ENCODE measurements at regions not wholly inside any gene's neighbourhood (a gene's known extent, or its start where the extent isn't known, plus 50 kb on each side); places are given as distances from the start of the nearest gene placed in this dataset.

DNA sequence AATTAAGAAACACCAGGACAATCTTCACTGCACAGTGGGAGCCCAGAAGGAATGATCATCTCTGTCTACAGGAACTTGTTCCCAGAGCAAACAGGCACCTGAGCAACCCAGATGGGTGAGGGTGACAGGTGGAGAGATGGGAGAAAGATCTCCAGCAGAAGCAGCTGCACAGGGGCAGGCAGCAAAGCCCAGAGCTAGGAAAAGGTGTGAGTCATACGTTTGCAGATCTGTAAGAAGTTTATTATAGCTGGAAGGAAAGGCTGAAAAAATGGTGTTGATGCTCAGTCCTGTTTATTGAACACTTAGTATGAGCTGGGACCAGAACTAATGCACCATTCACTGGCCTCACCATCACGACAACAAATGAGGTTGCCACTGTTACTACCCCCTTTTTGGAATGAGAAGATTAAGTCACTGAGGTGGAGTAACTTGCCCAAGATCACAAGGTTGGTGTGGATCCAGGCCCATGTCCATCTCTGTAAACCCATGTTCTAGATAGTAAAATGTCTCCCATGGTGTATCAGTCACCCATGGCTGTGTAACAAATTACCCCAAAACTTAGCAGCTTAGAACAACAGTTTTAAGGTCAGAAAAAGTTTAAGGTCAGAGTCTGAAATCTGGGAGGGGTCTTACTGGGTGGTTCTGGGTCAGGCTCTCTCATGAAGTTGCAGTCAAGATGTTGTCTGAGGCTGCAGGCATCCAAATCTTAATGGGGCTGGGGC is 506.9 kb downstream of the RPS24 start:
- no peak for DNase-seq (ENCODE audit: low read depth, low spot score)

- no peak for DNase-seq (ENCODE audit: low read depth, low spot score)
Observed at GRCh38 chr10:78541481-78542140, 507.9 kb downstream of the RPS24 start.

GRCh38 chr10:78542141-78542489 is 508.5 kb downstream of the RPS24 start:
- no peak for DNase-seq (ENCODE audit: low read depth, low spot score)

DNA sequence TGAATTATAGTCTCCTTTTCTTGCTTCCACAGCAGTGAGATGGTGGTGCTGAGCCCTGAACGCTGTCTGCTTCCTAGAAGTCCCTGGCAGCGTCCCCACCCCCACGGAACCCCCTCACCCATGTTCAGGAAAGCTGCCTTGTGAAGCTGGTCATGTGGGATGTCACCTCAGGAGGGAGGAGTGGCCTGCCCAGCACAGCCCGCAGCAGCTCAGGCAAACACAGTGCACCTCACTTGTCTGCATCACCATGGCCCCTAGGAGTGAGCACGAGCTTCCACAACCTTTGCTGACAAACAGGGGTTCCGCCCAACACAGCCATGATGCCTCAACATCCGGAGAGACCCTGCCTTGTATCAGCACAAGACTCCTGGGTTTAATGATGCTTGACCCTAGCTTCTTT is 508.9 kb downstream of the RPS24 start:
- DNase-seq (ENCODE audit: low read depth, low spot score) = no peak

- no peak for DNase-seq (ENCODE audit: low read depth, low spot score)
Observed at GRCh38 chr10:78543031-78543748, 509.5 kb downstream of the RPS24 start.

GRCh38 chr10:78543749-78544362 is 510.2 kb downstream of the RPS24 start:
- DNase-seq (ENCODE audit: low read depth, low spot score) = no peak

GRCh38 chr10:78544423-78545090 is 510.9 kb downstream of the RPS24 start:
- no peak for DNase-seq (ENCODE audit: low read depth, low spot score)

- no peak for DNase-seq (ENCODE audit: low read depth, low spot score)
Observed at GRCh38 chr10:78545756-78546155, 512.1 kb downstream of the RPS24 start.

DNA sequence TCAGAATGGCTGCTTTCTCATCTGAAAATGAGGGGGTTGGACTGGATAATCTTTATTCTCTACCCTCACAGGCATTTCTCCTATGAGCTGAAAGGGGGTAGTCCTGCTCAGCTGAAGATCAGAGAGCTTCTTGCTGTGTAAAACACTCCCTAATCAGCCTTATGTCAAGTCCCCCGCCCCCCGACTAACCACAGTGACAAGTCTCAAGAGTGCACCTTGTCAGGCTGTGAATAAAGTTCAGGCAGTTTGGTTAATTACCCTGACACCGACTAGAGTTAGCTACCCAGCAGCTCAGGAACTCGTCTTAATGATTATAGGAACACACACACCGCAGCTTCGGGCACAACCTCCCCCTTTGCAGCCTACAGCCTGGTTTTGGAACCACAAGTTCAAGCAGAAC is 513.7 kb downstream of the RPS24 start:
- DNase-seq (ENCODE audit: low read depth, low spot score) = no peak

- no peak for DNase-seq (ENCODE audit: low read depth, low spot score)
Observed at GRCh38 chr10:78547905-78548304, 514.2 kb downstream of the RPS24 start.

- no peak for DNase-seq (ENCODE audit: low read depth, low spot score)
Observed at GRCh38 chr10:78548369-78548768, 514.7 kb downstream of the RPS24 start.

DNA sequence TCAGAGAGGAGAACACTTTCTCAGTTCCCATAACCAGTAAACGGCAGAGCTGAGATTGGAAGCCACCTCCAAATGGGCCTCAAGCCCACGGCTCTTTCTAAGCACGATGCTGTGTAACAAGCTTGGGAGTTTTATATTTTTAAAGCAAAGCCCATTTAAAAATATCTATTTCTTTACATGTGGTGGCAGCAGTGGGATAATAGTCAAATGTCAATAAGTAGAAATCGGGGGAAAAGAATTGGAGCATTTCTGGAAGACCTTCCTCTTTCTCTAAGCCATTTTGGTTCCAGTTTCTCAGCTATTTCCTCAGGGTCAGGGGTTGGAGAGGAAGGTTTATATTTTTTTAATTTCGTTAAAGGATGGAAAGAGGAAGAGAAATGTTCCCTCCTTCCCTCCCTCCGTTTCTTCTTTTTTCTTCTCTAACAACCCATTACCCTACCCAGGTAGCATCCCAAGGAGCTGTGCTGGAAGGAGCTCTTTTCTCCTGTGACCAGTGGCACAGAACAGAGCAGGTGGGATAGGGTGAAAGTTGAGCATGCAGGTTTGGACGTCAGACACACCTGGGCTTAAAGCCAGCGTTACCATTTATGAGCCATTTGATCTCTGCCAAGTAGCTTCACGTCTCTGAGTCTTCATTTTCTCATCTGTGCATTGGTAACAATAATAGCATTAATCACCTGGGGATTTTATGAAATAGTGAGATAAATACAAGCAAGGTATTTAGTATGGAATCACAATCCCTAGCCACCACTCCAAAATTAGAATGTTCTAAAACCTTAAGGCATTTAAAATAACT is 515.7 kb downstream of the RPS24 start:
- DNase-seq (ENCODE audit: low read depth, low spot score) = no peak

DNA sequence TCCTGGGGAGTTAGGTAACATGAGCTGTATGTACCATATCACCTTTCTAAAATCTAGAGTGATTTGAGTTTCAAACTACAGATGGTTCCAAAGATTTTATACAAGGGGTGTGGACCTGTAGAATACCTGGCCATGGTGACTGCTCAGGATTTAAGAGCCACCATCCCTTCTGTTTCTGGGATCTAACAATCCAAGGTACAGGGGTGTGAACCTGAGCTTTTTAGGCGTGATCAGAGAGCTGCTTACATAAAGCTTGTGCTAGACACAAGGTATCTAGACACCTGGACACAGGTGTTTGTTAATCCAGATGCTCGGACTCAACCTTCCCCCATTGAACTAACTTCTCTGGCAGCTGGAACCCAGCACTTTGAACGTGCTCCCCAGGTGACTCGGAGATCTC is 516.4 kb downstream of the RPS24 start:
- no peak for DNase-seq (ENCODE audit: low read depth, low spot score)

- DNase-seq (ENCODE audit: low read depth, low spot score) = no peak
Observed at GRCh38 chr10:78550716-78551115, 517.1 kb downstream of the RPS24 start.

DNA sequence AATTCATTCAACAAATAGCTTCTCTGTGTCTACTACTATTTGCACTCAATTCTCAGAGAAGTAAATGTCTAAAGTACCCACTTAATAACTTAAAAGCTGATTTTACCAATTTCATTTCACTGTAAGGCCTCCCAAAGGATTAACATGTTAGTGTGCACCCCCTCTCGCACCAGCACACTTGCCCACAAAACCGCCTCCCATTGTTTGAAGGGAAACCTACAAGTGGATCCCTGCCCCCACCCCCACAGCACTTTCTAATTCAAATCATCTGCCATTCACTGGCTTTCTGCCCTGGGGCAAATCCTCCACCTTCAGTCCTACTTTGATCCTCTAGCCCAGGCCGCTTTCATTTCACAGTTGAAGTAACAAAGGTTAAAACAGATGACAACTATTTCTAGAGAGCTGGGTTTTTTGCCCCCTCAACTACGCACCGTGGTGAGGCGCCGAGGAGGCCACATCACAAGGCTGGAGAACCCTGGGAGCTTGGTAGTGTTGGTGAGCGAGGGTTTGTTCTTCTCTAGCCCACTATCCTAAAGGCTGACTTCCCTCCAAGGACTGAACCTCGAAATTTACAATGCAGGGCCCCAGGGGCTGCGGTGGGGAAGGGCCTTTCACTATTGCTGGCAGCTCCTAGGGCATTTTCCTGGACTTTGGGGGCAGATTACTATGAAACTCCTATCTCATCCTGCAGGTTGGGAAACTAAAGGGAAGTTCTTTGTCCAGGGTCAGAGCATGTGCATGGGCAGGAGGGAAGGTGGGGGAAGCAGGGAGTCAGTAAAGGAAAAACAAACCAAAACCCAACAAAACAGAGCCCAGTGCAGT is 517.4 kb upstream of the ZMIZ1 start:
- no peak for DNase-seq (ENCODE audit: low read depth, low spot score)

GRCh38 chr10:78552261-78552811 is 516.4 kb upstream of the ZMIZ1 start:
- DNase-seq (ENCODE audit: low read depth, low spot score) = no peak

GRCh38 chr10:78553792-78554191 is 515.0 kb upstream of the ZMIZ1 start:
- DNase-seq (ENCODE audit: low read depth, low spot score) = no peak

GRCh38 chr10:78555128-78555527 is 513.6 kb upstream of the ZMIZ1 start:
- no peak for DNase-seq (ENCODE audit: low read depth, low spot score)

DNA sequence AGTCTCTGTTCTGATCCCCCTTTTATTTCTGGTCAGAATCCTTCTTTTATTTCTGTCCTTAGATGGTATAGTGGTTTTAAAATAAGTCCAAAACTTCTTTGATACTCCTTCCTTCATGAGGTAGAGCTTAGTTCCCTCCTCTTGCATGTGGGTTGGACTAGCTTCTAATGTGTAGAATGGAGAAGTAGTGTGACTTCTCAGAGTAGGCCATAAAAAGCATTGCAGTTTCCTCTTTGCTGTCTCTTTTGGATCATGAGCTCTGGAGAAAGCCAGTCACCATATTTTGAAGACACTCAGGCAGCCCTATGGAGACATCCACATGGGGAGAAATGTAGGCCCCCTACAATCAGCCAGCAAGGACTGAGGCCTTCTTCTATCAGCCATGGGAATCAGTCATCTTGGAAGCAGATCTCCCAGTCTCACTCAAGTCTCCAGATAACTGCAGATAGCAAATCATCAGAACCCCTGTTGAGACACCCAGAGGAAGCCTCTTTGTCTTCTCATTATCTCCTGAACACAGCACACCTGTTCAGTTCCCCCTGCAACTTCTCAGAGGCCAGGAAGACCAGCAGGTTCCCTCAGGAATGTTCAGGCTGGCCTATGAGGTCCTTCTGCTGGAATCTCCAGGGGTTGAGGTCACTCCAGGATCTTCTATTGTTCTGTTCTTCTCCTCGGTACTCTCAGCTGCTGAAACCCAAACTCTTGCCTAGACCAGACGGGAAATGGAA is 511.9 kb upstream of the ZMIZ1 start:
- DNase-seq (ENCODE audit: low read depth, low spot score) = no peak
